HG03039 (cell line): ENCODE measurements at regions not wholly inside any gene's neighbourhood (a gene's known extent, or its start where the extent isn't known, plus 50 kb on each side); places are given as distances from the start of the nearest gene placed in this dataset.
"Not testable (repeated sequence)": the region's sequence is repeated elsewhere in the genome, so short reads cannot be mapped to it uniquely, and the experiment has no call there.

ENCODE experiments used
- ATAC-seq: cut with Tn5 transposase; IDR thresholded peaks from one replicate; pipeline ENCODE4 v1.9.1; 2021; ENCODE audit warnings: mild to moderate bottlenecking, moderate library complexity; ENCODE audit not compliant: unreplicated experiment

DNA sequence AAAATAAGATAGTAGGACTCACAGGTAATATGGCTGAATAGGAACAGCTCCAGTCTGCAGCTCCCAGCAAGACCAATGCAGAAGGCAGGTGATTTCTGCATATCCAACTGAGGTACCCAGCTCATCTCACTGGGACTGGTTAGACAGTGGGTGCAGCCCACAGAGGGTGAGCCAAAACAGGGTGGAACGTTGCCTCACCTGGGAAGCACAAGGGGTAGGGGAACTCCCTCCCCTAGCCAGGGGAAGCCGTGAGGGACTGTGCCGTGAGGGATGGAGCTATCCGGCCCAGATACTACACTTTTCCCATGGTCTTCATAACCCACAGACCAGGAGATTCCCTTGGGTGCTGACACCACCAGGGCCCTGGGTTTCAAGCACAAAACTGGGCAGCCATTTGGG lies 114.8 kb upstream of the GNAI1 start:
- not testable (repeated sequence) for ATAC-seq

DNA sequence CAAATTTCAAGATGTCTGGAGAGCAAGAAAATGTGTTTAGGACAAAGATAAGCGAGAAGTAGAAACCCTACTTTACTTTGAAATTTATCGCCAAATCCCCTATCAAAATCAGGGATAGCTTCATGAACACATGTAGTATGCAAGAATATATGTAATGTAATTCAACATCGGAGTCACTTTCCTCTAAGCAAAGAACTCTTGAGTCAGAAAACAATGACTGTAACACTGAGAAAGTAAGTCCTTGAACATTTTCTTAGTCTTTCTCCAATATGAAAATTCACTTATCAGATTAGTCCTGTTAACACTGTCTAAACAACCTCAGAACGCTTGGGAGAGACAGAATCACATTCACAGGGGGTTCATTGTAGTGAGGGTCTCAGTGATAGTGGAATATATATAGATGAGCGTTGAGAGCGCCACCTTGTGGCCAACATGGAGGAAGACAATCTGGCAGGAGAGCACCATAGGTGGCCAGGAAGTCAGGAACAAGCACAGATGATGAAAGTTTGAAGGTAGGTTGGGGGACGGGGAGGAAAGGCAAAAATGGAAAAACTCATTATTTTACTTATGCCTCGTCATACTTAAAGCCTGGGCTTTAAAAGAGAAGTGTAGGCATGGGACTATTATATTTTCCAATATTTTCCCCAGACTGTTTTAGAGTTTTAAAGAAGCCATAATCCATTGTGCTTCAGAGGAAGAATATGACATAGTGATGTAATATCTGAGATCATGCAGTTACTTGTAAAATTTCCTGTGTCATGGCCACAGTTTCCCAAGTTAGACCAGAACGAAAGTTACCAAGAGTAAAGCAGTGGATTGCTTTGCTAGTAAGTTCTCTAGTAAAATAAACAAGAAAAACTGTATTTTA lies 115.5 kb upstream of the GNAI1 start:
- peak; percentile 83 for ATAC-seq

DNA sequence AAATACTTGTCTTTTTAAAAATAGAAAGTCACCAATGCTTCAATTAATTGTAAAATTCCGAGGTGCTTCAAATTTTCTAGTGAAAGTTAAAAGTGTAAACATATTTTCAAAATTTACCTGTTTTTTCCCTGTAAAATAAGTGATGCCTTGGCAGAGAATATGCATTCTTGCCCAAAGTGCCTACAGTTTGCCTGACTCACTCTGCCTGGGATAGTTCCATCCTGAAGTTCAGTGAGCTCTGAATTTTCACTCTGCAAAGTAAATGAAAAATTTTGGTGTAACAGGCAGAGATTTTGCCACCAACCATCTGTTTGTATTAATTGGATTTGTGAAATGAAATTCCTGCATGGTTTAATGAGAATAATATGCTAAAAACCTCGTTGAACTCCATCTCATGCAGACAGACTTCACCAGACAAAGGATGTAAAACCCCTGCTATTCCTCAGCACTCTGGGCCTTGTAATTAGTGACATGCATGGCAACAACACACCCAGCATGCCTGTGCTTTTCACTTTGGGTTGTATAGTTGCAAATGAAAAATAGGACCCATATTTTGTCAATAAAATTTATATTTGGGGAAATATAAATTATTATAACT lies 117.4 kb upstream of the GNAI1 start:
- ATAC-seq = no peak

DNA sequence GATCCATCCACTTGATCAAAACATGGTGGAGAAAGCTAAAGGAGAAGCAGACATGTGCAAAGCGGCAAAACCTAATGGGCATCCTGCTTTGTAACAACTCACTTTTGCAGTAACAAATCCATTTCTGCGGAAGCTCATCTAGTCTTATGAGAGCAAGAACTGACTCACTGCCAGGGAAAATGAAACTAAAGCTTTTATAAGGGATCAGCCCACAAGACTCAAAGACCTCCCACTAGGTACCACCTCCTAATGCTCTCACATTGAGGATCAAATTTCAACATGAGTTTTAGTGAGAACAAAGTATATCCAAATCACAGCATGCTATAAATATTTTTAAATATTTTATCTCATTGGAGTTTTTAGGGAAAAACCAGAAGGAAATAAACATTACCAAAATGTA lies 120.1 kb upstream of the GNAI1 start:
- no peak for ATAC-seq

DNA sequence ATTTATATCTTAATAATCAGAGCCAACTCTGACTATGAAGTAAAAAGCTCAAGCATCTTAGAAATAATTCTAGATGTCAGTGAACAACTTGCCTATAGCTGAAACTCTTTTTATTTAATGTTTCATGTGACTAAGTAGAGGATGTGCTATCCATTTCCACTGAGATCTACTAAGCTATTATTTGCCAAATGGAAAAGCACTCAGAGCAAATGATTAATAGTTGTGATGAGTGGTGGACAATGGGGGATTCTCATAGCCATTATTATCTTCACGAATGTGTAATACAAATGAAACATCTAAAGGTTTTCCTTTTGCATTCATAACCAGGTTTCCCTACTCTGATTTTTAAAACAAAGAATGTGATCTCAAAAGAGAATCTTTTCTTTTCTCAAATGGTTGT lies 126.6 kb upstream of the GNAI1 start:
- no peak for ATAC-seq

DNA sequence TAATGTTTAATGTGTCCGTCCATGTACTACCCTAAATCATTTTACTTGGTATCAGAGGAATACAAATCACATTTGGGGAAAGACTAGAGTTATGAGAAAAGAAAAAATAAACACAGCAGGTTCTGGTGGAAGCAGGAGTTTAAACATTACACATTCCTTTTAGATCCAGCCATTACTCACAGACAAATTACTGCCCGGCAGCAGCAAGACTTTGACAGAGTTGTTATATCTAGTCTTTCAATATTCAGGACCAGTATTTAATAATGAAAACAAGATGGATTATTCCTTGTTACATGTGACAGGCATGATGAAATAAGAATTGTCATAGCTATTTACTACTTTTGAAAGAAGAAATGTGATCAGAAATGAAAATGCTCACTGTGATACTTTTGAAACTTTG lies 131.8 kb upstream of the GNAI1 start:
- no peak for ATAC-seq

DNA sequence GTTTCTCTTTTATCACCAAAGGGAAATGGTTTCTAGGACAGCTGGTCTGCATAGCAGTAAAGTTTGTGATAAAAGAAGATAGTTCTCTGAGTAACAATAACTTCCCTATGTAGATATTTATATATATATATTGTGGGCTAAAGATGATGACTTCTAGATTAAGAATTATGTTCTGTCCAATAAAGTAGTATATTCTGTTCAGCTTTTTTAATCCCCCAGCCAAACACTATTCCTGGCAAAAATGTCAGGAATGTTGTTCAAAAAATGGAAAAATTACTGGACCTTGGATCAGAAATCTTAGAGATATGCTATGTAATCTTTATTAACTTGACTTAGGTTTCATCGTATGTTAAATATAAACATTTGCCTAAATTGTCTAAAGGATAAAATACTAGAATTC lies 136.3 kb upstream of the GNAI1 start:
- no peak for ATAC-seq

DNA sequence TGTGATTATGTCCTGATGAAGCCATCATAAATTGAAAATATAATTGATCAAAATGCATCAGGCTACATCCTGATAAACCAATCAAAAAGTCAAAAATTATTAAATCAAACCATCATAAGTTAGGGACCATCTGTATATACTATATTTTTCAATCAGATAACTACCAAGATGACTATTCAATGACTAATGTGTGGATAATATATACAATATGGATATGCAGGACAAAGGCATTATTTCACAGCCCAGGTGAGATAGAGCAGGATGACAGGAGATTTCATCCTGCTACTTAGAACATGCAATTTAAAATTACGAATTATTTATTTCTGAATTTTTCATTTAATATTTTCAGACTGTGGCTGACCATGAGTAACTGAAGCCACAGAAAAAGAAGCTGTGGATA lies 137.3 kb upstream of the GNAI1 start:
- ATAC-seq = no peak

DNA sequence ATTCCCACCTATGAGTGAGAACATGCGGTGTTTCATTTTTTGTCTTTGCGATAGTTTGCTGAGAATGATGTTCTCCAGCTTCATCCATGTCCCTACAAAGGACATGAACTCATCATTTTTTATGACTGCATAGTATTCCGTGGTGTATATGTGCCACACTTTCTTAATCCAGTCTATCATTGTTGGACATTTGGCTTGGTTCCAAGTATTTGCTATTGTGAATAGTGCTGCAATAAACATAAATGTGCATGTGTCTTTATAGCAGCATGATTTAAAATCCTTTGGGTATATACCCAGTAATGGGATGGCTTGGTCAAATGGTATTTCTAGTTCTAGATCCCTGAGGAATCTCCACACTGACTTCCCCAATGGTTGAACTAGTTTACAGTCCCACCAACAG lies 138.9 kb upstream of the GNAI1 start:
- not testable (repeated sequence) for ATAC-seq

DNA sequence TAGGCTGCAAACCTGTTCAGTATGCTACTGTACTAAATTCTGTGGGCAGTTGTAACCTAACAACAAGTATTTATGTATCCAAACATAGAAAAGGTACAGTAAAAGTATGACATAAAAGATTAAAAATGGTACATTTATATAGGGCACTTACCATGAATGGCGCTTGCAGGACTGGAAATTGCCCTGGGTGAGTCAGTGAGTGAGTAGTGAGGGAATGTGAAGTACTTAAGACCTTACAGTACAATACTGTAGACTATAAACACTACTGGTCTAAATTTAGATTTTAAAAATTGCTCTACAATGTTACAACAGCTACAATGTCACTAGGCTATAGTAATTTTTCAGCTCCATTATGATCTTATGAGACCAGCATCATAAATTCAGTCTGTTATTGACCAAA lies 146.0 kb upstream of the GNAI1 start:
- ATAC-seq = no peak

DNA sequence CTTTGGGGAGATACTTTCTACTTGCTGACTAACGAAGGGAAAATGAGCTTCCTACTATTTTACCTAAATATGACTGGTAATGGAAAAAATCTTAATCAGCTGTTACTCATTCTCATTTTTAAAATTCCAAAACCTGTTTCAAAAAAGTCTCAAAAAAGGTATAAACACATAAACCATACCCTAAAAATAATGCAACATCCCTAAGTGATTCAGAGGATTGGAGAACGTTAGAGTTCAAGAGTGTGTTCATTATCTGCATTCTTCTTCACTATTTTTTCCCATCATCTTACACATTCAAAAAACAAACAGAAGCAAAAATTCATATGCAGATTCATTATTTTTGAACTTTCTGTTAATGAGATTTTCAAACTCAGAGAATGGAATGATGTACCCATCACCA lies 150.4 kb upstream of the GNAI1 start:
- no peak for ATAC-seq

DNA sequence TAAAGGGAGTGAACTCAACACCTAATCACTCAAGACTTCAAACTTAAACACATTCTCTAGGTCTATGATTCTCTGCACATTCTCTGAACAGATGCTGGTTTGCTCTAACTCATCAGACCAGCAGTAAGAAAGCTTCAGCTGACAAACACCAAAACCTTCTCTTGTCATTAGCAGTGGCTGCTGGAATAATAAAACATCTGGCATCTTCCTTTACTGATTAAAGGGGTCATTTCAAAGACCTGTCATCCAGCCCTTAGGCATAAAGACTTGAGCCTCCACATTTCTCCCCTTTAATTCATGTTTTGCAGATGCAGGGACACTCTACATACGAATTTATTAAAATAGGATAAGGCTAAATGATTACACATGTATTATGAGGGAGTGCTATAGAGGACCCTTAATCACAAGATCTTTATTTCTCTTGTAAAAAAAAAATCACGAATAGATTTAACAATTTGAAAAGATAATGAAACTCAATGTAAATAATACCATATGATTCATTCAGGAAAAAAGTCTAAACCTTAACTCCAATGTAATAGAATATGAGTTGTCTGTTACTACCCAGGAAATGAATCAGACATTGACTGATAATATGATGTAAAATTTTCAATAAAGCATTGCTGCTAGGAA lies 152.4 kb upstream of the GNAI1 start:
- no peak for ATAC-seq

DNA sequence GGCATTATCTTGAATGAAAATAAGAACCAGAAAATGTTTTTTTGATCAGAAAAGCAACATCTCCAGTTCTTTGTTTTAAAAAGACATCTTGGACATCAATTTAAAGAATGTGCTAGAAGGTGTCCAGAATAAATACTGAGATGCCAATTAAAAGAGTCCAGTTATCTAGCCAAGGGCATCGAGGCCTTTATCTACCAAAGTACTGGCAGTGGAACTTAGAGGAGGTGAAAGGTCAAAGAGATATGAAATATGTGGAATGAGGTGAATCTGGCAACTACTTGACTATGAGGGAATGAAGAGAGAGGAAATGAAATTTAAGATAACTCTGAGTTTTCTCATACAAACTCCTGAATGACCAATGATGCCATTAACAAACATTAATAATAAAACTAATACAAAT lies 154.3 kb upstream of the GNAI1 start:
- ATAC-seq = no peak

DNA sequence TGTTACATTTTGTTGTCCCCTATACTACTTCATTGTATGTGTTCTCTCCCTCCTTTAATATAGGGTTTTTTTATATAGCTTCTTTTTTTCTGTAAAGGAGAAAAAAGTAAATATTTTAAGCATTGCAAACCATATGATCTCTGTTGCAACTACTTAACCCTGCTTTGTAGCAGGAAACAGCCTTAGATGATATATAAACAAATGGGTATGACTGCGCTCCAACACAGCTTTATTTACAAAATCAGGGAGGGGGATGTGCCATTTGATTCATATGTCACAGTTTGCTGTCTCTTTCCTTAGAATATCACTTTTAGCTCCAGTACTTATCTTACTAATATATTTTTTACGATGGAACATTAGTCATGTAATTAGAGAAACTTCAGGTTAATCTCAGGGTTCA lies 155.2 kb upstream of the GNAI1 start:
- ATAC-seq = no peak

DNA sequence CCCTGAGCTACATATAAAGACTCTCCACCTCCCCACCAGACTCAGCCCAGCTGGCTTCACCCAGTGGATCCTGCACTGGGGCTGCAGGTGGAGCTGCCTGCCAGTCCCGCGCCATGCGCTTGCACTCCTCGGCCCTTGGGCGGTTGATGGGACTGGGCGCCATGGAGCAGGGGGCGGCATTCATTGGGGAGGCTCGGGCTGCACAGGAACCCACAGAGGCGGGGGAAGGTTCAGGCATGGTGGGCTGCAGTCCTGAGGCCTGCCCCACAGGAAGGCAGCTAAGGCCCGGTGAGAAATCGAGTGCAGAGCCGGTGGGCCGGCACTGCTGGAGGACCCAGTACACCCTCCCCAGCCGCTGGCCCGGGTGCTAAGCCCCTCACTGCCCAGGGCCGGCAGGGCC lies 157.2 kb upstream of the GNAI1 start:
- no peak for ATAC-seq

DNA sequence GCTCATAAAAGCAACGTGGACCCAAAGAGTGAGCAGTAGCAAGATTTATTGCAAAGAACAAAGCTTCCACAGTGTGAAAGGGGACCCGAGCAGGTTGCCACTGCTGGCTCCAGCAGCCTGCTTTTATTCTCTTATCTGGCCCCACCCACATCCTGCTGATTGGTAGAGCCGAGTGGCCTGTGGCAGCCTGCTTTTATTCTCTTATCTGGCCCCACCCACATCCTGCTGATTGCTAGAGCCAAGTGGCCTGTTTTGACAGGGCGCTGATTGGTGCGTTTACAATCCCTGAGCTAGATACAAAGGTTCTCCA lies 158.0 kb upstream of the GNAI1 start:
- ATAC-seq = not testable (repeated sequence)

DNA sequence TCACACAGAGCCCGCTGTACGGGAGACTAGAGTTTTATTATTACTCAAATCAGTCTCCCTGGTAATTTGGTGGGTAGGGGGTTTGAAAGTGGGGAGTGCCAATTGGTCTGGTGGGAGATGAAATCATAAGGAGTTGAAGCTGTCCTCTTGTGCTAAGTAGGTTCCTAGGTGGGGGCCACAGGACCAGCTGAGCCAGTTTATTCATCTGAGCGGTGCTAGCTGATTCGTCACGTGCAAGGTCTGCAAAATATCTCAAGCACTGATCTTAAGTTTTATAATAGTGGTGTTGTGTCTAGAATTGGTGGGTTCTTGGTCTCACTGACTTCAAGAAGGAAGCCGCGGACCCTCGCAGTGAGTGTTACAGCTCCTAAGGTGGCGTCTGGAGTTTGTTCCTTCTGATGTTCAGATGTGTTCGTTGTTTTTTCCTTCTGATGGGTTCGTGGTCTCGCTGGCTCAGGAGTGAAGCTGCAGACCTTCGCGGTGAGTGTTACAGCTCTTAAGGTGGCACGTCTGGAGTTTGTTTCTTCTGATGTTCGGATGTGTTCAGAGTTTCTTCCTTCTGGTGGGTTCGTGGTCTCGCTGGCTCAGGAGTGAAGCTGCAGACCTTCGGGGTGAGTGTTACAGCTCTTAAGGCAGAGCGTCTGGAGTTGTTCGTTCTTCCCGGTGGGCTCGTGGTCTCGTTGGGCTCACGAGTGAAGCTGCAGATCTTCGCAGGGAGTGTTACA lies 158.5 kb upstream of the GNAI1 start:
- not testable (repeated sequence) for ATAC-seq

DNA sequence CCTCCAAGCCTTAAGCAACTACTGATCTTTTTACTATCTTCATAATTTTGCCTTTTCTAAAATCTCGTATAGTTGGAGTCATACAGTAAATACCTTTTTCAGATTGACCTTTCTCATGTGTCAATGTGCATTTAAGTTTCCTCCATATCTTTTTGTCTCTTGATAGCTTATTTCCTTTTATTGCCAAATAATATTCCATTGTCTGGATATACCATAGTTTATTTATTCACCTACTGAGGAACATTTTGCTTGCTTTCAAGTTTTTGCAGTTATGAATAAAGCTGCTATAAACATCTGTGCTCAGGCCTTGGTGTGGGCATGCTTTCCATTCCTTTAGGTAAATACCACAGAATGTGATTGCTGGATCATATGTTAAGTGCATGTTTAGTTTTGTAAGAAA lies 161.2 kb upstream of the GNAI1 start:
- ATAC-seq = no peak

DNA sequence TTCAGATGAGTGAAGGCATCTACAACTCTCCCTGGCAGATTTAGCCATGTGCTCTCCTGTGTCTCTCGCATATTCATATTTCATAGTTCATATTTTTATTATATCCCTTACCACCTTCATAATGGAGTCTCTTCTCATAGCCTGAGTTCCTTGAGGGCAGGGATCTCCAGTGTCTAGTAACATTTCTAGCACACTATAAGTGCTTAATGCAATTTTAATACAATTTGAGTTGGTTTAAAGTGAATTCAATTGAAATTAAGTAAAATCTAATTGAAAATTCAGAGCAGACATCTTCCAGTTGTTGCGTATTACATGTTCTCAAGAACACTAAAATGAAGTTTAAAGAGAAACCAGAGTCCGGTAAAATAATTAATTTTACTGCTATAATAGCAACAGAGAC lies 163.6 kb upstream of the GNAI1 start:
- no peak for ATAC-seq

DNA sequence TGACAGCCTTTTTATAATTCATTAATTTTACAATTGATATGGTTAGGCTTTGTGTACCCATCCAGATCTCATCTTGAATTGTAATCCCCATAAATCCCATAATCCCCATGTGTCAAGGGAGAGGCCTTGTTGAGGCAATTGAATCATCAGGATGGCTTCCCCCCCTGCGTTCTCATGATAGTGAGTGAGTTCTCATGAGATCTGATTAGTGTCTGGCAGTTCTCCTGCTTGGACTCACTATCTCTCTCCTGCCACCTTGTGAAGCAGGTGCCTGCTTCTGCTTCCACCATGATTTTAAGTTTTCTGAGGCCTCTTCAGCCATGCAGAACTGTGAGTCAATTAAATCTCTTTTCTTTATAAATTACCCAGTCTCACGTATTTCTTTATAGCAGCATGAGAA lies 165.7 kb upstream of the GNAI1 start:
- ATAC-seq = no peak

DNA sequence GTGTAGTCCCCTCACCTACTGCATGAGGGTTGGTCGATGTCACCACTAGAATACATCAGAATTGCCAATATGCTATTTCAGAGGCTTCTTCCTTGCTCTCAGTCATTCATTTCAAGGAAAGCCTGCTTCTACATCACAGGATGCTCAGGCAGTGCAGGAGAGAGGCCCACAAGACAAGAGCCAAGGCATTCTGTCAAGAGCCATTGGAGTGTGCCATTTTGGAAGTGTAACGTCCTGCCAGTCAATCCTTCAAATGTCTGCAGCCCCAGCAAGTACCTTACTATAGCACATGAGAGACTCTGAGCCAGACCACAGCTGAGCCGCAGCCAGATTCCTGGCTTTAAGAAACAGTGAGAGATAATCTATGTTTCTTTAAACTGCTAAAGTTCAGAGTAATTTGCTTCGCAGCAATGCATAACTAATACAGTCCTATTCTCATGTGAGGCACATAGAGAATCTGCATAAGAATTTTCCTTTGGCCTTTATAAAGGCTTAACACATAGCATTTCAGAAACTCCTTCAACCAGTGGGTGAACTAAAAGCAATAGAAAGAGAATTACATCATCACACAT lies 166.5 kb upstream of the GNAI1 start:
- no peak for ATAC-seq
